GM12878 (cell line): ENCODE measurements at regions not wholly inside any gene's neighbourhood (a gene's known extent, or its start where the extent isn't known, plus 50 kb on each side); places are given as distances from the start of the nearest gene placed in this dataset.

Experiments used
- ATF3 ChIP-seq: IDR thresholded peaks from 2 replicates; pipeline ENCODE4 v1.6.1; 2011; ENCODE audit warnings: low read depth, mild to moderate bottlenecking, low read length, moderate library complexity, borderline replicate concordance; ENCODE audit errors: extremely low read depth
- CEBPB ChIP-seq, 2 experiments: fragments of 150-350 bp in 1 of 2; IDR thresholded peaks; 2 replicates each; pipeline ENCODE4 v1.6.1; 2012 to 2014; ENCODE audit warnings: low read depth in 2 of 2, low read length in 2 of 2, borderline replicate concordance in 1 of 2, inconsistent platforms in 1 of 2
- CTCF ChIP-seq, 3 experiments: IDR thresholded peaks in 2 of 3; conservative IDR thresholded peaks in 1 of 3; 2 replicates each; pipeline ENCODE4 v1.5.1; 2011; ENCODE audit warnings: low read depth in 3 of 3, low read length in 3 of 3, mild to moderate bottlenecking in 3 of 3, control low read depth in 2 of 3, moderate library complexity in 2 of 3, inconsistent platforms in 1 of 3, mixed read lengths in 1 of 3; ENCODE audit not compliant: control insufficient read depth in 2 of 3, insufficient read depth in 1 of 3; ENCODE audit errors: extremely low read depth in 1 of 3
- HDGF ChIP-seq: fragments of 450-650 bp; IDR thresholded peaks from 2 replicates; pipeline ENCODE4 v1.6.1; 2016; ENCODE audit warnings: antibody characterized with exemption
- NR2F1 ChIP-seq: fragments of 450-650 bp; conservative IDR thresholded peaks from 2 replicates; pipeline ENCODE4 v1.6.1; 2017; ENCODE audit warnings: mild to moderate bottlenecking
- RAD51 ChIP-seq: fragments of 450-650 bp; IDR thresholded peaks from 2 replicates; pipeline ENCODE4 v1.6.1; 2016; ENCODE audit warnings: moderate library complexity, mild to moderate bottlenecking, inconsistent platforms
- SIN3A ChIP-seq: IDR thresholded peaks from 2 replicates; pipeline ENCODE4 v1.6.1; 2012; ENCODE audit warnings: low read depth, low read length, improper control_type of control experiment
- SRF ChIP-seq, 2 experiments: IDR thresholded peaks; 2 replicates each; pipeline ENCODE4 v1.6.1; 2011; ENCODE audit warnings: low read depth in 2 of 2, low read length in 2 of 2, mild to moderate bottlenecking in 1 of 2, moderate library complexity in 1 of 2
- TAF1 ChIP-seq: IDR thresholded peaks from 2 replicates; pipeline ENCODE4 v1.6.1; 2011; ENCODE audit warnings: mild to moderate bottlenecking, low read depth, low read length, borderline replicate concordance
- TARDBP ChIP-seq: IDR thresholded peaks from 2 replicates; pipeline ENCODE4 v1.6.1; 2016; ENCODE audit warnings: borderline replicate concordance
- YY1 ChIP-seq: IDR thresholded peaks from 2 replicates; pipeline ENCODE4 v1.6.1; 2011; ENCODE audit warnings: low read depth, mild to moderate bottlenecking, low read length

GRCh38 chr20:50328996-50329898, 138.6 kb downstream of the CEBPB start:
- TF ChIP-seq TAF1 (no peak), HDGF (no peak), SIN3A (no peak), CTCF (IDR thresholded peaks at IDR 0.05 in 2 of 3, conservative IDR thresholded peaks at IDR 0.05 in 1 of 3; ENCODE audit: control insufficient read depth in 2 of 3, extremely low read depth in 1 of 3, insufficient read depth in 1 of 3, low read depth in 3 of 3, low read length in 3 of 3) (no peak), TARDBP (no peak), NR2F1 (no peak), YY1 (no peak), RAD51 (no peak), CEBPB (IDR thresholded peaks at IDR 0.05; ENCODE audit: borderline replicate concordance in 1 of 2, low read depth in 2 of 2, low read length in 2 of 2) (no peak), SRF (IDR thresholded peaks at IDR 0.05; ENCODE audit: low read depth in 2 of 2, low read length in 2 of 2) (no peak), ATF3 (no peak)
